COLO668 (cell line): ENCODE measurements at regions not wholly inside any gene's neighbourhood (a gene's known extent, or its start where the extent isn't known, plus 50 kb on each side); places are given as distances from the start of the nearest gene placed in this dataset.

Source experiments
- DNase-seq: peaks from one replicate; lab custom pipeline; 2025; ENCODE audit not compliant: unreplicated experiment; lab: John Stamatoyannopoulos, UW

DNA sequence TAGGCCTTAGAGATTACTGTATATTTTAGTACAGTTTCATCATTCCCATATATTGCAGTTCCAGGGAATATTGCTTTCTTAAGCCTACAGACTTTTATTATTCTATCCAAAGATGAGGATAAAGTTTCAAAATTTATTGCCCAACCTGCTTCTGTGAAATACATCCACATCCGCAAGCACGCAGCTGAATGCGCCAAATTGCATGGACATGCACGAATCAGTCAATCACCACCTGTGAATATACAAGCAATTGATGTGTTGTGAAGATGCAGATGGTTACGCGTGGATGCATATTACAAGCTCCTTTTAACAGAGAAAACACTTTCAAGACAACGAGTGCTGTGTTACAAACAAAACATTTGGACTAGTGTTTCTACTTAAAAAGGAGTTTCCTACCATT, 577.8 kb upstream of the PLXNA2 start:
- DNase-seq: no peak

DNA sequence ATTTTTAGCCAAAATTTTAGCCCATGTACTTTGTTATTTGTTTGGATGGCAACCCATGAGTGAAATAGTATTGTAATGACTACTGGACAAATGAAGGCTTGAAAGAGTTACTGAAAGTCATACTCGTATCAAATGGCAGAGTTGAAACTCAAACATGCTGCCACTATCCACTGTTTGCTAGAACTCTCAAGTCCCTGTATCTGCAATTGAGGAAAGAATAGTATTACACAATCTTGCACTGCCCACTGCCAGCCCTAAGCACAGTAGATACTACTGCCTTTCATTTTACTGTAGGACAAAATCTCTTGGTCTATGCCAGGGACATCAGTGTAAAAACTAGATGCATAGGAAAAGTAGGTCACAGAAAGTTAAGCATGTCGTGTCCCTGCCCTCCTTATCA, 581.1 kb upstream of the PLXNA2 start:
- no peak for DNase-seq

DNA sequence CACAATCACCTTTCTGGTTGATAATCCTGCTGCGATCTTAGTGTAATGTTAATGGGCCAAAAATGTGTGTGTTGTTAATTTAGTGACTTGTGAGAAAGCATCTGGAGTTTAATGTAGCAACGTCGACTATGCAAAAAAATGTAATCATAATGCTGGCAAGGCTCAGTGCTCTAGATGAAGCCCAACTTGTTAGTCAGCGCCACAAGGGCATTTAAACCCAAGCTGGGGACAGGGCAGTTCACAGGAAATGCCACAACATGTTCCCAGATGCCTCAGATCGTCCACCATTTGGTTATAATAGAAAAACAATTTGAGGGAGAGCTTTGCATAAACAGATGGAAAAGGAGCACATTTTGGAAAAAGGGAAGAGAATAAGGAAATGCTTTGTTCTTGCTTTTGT, 585.4 kb upstream of the PLXNA2 start:
- no peak for DNase-seq

DNA sequence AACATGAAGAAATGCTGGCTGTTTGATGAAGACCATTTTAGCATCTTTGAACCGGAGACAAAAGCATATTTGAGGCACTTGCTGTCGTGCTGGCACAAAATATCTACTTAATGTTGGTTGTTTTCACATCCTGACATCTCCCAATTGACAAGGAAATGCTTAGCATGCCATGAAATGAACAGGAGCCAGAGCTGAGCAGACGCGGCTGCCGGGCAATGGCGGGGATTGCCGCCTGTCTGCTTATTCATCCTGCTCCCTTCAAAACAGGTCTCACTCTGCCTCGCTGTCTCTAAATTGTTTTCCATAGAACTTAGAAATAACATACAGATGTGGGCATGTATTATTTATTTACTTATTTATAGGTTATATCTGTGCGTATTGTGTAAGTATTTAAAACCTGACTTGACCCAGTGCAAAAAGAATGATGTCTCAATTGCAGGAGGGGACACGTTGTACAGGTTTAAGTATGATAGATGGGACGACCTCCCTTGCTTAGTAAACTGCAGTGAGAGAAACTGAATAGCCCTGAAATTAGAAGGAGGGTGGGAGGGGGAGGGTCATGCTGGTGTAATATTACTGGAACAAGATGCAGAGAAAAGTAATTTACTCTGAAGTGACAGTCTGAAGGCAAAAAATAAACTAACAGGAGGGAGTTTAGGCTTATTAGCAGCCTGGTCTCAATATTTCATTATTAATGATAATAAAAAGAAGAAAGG, 590.4 kb upstream of the PLXNA2 start:
- no peak for DNase-seq

DNA sequence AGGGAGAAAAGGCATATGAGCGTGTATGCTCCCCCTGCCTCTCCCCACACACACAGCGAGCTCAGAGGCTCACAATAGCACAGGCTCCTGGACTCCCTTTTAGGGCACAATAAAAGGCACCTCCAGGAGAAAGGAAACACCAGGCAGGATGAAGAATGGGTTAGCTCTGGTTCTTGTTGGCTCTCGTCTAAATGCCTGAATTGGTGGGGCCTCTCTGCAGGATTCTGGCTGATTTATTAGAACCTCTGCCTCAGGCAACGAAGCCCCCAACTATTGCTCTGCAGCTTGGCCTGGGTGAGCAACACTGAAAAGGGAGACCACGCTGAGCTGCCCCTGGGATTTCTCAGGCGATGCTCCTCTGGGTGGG, 590.9 kb upstream of the PLXNA2 start:
- no peak for DNase-seq

DNA sequence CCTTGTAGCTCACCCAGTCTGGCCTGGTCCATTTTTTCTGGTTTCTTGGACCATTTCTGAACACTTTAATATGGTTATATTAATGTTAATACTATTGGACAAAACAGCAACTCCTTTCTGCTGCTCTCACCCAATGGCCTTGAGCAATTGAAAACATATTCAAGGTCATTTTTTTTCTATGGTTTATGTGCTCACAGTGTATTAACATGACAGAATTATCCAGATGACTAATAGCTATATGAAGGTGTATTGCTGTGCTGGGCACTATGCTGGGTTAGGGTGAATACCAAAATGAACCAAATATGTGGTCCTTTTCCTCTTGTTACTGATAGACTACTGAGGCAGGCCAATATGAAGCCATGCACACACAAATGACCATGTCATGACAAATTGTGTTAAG, 591.6 kb upstream of the PLXNA2 start:
- DNase-seq: no peak

DNA sequence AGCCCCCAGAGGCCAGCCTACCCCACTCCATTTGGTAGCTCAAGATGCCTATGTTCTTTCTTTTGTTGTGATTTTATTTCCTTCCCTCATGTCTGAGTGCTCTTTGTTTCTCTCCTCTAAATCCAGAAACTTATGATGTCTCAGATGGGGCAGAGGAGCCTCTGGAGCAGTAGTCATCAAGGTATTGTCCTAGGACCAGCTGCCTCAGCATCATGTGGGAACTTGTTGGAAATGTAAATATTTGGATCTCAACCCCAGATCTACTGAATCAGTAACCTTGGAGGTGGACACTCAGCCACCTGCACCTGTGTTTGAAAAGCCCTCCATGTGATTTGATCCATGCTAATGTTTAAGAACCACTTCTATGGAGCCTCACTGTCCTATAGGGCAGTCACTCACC, 593.1 kb upstream of the PLXNA2 start:
- peak; percentile 86 for DNase-seq

DNA sequence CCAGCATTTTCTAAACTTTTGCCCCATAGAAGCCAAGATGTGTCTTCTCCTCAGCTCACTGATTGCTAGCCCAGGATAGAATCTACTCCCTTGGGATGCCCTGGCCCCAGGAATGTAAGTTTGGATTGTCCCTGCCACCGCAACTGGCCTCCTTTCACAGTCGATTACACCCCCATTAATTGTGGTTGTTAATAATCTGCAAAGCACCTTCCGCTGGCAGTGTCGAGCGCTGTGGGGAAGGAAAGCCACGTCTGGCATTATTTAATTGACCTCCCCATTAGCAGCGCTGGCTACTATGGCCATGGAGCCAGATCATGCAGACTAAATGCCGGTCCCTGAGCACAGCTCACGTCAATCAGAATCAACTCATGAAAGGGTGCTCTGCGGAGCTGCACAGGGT, 597.3 kb upstream of the PLXNA2 start:
- DNase-seq: no peak

DNA sequence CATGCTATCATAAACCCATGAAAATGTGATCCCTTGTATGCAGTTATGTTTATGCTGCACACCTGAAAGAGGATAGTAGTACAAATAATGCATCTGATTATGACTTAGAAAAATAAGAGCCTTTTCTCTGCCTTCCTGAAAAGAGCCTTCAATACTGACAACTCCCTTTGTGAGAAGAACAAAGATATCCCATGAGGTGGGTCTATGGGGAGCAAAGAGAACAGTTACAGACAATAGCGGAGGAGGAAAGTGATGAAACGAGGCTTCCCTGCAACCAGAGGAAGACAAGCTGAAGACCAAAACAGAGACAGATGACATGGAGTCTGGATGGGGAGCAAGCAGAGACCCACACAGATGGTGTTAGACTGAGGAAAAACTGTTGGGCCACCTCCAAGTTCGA, 598.3 kb upstream of the PLXNA2 start:
- DNase-seq: no peak

DNA sequence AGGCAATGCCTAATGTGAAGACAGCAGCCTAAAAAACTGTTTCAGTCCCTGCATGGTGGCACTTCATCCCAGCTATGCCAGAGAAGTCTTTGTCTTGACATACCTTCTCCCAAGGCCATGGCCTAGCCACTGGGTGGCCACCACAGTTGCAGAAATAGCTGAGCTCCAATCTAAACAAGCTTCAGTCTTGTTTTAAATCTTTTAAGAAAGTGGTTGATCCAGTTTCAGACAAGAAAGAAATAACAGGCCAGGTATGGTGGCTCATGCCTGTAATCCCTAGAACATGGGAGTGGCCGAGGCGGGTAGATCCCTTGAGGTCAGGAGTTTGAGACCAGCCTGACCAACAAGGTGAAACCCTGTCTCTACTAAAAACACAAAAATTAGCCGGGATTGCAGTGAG, 600.0 kb upstream of the PLXNA2 start:
- no peak for DNase-seq

DNA sequence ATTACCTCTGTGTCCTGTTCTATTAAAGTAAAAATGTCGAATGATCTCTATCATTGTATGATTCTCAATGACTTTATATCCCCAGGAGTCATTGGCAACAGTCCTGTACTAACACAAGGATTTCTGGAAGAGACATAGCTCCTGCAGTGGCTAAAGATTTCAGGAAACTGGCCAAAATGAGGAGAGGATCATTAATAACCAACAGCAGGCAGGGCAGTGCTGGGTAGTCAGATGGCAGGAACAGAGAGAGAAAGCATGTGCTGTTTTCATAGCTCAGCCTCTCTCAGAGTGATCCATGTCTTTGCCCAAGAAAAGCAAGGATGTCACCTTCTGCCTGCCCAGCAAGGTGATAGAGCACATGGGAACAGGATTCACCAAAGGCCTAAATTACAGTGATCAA, 604.7 kb upstream of the PLXNA2 start:
- DNase-seq: no peak

DNA sequence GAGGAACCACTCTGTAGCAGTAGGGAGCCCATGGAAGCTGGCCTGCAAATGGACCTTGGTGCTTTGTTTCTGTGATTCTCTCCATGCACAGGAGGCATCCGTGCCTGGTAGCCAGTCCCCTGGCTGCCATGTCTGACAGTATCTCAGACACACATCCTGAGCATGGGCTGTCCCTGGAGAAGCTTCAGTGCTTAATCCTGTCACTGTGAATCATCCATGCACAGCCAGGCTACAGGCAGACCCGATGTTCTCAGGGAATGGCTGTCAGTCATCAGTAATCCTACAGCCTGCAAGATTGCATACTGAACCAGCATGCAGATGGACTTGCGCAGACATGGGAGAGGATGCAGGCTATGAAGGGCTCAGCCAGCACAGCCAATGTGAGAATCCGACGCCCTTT, 606.3 kb upstream of the PLXNA2 start:
- no peak for DNase-seq

DNA sequence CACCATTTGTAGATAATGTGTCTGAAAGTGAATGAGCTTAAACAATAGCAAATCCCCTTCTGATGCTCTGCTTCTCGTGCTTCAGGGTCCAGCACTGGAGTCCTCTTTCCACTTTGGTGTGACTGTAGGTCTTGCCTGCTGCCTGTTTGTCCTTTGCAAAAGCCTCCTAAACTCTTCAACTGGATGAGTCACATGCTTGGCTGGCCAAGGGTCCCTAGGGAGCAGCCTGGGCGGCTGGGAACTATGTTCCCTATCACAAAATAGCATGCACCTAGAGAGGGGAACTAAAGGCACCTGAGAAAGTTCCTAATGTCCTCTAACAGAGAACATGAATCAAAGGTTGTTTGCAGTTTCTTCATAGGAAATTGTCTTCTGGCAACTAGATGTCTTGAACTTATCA, 607.2 kb upstream of the PLXNA2 start:
- no peak for DNase-seq

DNA sequence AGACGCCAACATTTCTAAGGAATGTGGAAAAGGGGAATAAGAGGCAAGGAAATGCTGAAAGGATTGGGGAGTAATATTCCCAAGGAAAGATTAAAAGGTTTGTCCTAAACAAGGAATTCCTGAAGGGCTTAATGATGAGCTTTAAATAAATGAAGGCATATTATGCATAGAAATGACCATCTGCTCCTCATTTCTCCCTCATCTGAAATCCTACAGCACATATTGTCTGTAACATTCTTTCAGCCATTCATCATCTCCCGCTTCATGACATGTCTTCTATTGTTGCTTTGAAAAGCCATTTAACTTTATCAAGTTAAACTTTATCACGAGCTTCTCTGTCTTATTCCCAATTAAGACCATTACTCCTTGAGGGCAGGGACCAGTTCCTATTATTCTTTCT, 608.7 kb upstream of the PLXNA2 start:
- no peak for DNase-seq

DNA sequence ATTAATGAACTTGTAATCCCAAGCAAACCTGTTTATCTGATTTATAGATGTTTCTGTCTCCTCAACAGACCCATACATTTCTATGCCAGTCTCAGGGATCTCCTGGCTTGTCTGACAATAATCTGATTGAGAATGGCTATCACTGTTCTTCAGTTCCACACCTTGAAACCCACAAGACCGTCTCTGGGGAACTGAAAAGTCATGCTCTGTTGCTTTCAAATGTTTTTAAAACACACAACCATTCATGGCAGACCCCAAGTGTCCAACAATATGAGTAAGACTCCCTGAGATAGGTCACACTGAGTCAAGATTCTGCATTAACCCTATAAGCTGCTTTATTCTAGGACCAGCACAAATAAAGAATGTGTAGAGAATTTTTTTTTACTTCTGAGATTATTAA, 611.2 kb upstream of the PLXNA2 start:
- DNase-seq: no peak

DNA sequence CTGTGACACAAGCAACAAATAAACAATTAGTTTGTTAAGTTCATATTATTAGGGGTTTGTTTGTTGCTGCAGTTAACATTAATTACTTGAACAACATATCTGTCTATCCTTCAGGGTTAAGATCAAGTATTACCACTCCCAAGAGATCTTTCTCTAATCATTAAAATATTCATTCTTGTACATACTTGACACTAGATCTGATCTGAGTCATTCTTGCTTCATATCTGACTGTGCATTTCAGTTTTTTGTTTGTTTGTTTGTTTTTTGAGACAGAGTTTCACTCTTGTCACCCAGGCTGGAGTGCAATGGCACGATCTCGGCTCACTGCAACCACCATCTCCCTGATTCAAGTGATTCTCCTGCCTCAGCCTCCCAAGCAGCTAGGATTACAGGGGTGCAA, 613.3 kb upstream of the PLXNA2 start:
- DNase-seq: no peak

DNA sequence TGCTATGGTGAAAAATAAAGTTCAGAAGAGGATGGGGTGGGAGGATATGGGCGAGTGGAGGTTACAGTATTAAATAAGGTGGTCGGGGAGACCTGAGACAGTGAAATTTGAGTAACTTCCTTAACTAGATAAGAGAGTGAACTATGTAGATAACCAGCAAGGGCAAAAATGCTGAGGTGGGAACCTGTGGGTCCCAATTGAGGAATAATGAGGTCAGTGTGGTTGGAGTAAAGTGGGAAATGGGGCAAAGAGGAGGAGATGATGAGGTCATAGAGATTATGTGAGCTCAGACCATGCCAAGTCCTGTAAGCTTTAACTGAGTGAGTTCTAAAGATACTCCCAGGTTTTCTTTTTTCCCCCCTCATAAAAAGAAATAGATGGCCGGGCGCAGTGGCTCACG, 614.6 kb upstream of the PLXNA2 start:
- no peak for DNase-seq

DNA sequence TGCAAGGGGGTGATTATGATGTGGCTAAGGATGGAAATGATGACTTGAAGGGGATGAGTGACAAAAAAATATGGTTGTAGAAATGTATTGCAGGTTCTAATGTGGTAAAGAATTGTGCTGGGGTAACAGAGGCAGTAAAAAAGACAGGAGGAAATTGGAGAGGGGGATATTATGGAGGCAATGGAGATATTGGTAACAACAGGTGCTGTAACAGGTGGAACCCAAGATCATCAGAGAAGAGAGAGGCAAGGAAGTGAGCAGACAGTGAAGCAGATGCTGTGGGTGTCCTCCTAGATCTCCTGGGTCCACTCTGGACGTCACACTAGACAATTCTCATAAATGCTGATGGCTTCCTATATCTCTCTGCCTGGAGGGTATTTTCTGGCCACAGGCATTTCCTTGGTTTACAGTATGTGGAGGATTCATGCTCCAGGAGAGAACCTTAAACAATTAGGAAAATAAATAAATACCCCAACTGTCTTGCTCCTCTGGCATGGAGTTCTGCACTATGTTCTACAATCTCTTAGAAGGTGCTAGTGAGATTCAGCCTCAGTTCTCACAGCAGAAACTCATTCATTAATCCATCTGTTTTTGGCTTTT, 620.3 kb upstream of the PLXNA2 start:
- DNase-seq: no peak

DNA sequence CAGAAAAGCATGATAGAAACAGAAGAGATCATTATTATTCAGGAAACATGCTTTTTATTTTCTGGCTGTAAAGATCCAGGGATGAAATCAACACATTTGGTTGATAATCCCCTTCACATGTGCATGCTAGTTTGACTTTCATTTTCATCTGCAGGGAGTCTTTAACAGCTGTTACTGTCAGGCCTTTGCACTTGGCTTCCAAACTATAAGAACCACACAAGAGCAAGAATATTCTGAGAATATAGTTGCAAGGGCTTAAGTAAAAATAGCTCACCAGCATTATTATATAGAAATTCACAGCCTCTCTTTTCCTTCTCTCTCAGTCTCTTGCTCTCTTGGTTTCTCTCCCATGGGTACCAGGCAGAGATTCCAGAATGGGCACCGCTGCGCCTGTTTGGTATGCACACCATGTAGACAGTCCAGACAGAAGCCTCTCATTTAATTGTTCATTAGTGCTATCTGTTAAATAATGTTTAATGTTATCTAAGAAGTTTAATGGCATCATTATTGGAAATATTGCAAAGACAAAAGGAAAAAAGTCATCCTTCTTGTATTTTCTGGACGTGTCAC, 622.3 kb upstream of the PLXNA2 start:
- DNase-seq: no peak

DNA sequence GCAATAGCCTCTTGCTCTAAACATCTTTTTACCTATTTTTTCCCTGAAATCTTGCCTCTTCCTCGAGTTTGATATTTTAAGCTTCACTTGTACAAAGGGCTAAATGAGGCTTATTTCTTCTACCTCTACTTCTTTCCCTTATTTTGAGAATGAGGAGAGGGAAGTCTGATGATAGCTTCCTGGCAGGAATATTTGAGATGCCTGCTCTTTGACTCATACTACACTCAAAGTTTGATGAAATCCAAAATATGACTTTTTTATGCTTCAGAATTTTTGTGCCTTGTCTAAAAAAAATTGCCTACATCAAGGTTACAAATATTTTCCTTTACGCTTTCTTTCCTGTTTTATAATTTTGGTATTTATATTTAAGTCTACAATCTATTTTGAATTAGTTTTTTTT, 624.4 kb upstream of the PLXNA2 start:
- DNase-seq: no peak

DNA sequence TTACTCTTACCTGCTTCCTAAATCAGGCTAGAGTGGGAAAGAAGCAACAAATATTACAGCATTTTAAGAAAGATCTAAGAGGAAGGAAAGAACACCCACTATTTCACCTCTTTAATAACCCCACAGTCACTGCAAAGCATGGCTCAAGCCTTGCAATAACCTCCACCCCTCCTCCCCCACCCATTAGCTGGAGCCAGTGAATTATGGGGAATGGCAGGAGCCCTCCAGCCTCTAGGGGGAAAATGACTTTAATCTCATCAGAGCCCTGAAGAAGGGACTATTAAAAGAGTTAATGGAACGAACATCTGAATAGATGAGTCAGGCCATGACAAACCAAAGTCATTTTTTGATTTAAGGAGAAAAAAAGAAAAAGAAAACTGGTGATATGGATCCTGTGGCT, 630.7 kb upstream of the PLXNA2 start:
- DNase-seq: no peak

DNA sequence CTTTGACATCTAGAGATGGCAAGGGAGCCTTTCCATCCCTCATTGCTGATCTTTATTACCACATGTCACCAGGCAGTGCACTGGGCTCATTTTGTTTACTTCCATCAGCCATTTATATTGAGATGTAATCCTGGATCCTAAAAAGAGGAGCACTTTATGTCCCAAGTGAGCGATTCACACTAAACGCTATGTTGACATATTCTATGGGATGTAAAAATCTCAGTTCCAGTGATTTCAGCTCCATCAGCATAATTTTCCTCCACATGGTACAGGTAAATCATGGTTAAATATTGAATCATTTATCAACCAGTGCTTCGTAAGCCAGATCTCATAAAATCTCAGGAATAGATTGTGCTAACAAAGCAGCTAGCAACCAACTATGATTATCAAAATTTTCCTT, 634.8 kb upstream of the PLXNA2 start:
- DNase-seq: no peak
